ENCODE measurements at regions not wholly inside any gene's neighbourhood (a gene's known extent, or its start where the extent isn't known, plus 50 kb on each side); places are given as distances from the start of the nearest gene placed in this dataset.

- no peak for TF ChIP-seq POLR2AphosphoS5 (IDR thresholded peaks at IDR 0.05; ENCODE audit: low read depth, low read length)
- no peak for TF ChIP-seq POLR2A (IDR thresholded peaks at IDR 0.05; ENCODE audit: low read depth, low read length)
Measured at GRCh38 chr3:176951586-176952292, 245.5 kb downstream of the TBL1XR1 start.

All from GM12891 (cell line).